ENCODE measurements at regions not wholly inside any gene's neighbourhood (a gene's known extent, or its start where the extent isn't known, plus 50 kb on each side); places are given as distances from the start of the nearest gene placed in this dataset.

GRCh38 chr1:219292999-219293398, 119.3 kb downstream of the LYPLAL1 start:
- Histone ChIP-seq H3K9me3 (ENCODE audit: insufficient read depth, low read depth, low read length) (no peaks in the 10 kb centered on the region), H3K4me3 (ENCODE audit: low read length, poor library complexity, severe bottlenecking) (no peak overlapping the region), H3K9ac (ENCODE audit: low read depth, low read length, poor library complexity, severe bottlenecking) (no peak overlapping the region), H4K20me1 (ENCODE audit: insufficient read depth, low read length, poor library complexity, severe bottlenecking) (no peaks in the 10 kb centered on the region), H3K27me3 (ENCODE audit: insufficient read depth, low read length, poor library complexity, severe bottlenecking) (no peaks in the 10 kb centered on the region), H3K9me2 (replicated peaks; ENCODE audit: low read depth, low read length) (no peaks in the 10 kb centered on the region), H3K4me2 (ENCODE audit: low read depth, low read length, poor library complexity, severe bottlenecking) (no peak overlapping the region), H3K79me2 (ENCODE audit: insufficient read depth, low read length) (no peaks in the 10 kb centered on the region), H3K4me1 (ENCODE audit: insufficient read depth, low read length, poor library complexity, severe bottlenecking) (no peaks in the 10 kb centered on the region), H3F3A (ENCODE audit: low read depth) (no peaks in the 10 kb centered on the region), H3K36me3 (ENCODE audit: insufficient read depth, low read length) (no peaks in the 10 kb centered on the region), H2AFZ (ENCODE audit: low read length) (no peak overlapping the region)
- no peak for TF ChIP-seq EZH2phosphoT487 (IDR thresholded peaks at IDR 0.05; ENCODE audit: borderline replicate concordance)
- TF ChIP-seq, protein P1, sequence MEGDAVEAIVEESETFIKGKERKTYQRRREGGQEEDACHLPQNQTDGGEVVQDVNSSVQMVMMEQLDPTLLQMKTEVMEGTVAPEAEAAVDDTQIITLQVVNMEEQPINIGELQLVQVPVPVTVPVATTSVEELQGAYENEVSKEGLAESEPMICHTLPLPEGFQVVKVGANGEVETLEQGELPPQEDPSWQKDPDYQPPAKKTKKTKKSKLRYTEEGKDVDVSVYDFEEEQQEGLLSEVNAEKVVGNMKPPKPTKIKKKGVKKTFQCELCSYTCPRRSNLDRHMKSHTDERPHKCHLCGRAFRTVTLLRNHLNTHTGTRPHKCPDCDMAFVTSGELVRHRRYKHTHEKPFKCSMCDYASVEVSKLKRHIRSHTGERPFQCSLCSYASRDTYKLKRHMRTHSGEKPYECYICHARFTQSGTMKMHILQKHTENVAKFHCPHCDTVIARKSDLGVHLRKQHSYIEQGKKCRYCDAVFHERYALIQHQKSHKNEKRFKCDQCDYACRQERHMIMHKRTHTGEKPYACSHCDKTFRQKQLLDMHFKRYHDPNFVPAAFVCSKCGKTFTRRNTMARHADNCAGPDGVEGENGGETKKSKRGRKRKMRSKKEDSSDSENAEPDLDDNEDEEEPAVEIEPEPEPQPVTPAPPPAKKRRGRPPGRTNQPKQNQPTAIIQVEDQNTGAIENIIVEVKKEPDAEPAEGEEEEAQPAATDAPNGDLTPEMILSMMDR (conservative IDR thresholded peaks at IDR 0.05; ENCODE audit: low read length) = no peak

DNA sequence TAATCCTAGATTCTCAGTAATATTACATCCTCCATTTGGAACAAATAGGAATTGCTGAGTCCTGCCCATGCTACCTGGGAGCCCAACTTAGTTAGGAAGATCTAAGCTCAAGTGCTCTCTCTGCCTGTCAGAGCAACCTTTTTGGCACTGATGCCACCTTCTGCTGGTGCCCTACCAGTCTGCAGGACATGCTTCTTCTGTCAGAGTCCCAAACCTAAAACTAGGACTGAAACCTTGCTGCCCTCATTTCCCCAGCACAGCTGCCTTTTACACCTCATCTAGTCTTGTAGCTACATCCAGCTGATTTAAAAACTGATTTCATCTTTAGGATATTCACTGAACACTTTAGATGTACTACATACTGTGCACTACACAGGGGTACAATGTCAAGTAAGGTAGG, 118.7 kb downstream of the LYPLAL1 start:
- H4K20me1 ChIP-seq (ENCODE audit: insufficient read depth, low read length, poor library complexity, severe bottlenecking) = no peaks in the 10 kb centered on the region
- H3F3A ChIP-seq (ENCODE audit: low read depth) = no peaks in the 10 kb centered on the region
- no peaks in the 10 kb centered on the region for H3K9me2 ChIP-seq (replicated peaks; ENCODE audit: low read depth, low read length)
- H2AFZ ChIP-seq (ENCODE audit: low read length) = no peak overlapping the region
- TF ChIP-seq, protein P1 (conservative IDR thresholded peaks at IDR 0.05; ENCODE audit: low read length) = no peak
- no peak for TF ChIP-seq EZH2phosphoT487 (IDR thresholded peaks at IDR 0.05; ENCODE audit: borderline replicate concordance)
- no peaks in the 10 kb centered on the region for H3K4me1 ChIP-seq (ENCODE audit: insufficient read depth, low read length, poor library complexity, severe bottlenecking)
- no peak overlapping the region for H3K4me3 ChIP-seq (ENCODE audit: low read length, poor library complexity, severe bottlenecking)
- H3K36me3 ChIP-seq (ENCODE audit: insufficient read depth, low read length) = no peaks in the 10 kb centered on the region
- H3K9ac ChIP-seq (ENCODE audit: low read depth, low read length, poor library complexity, severe bottlenecking) = no peak overlapping the region
- no peaks in the 10 kb centered on the region for H3K9me3 ChIP-seq (ENCODE audit: insufficient read depth, low read depth, low read length)
- H3K27me3 ChIP-seq (ENCODE audit: insufficient read depth, low read length, poor library complexity, severe bottlenecking) = no peaks in the 10 kb centered on the region
- no peaks in the 10 kb centered on the region for H3K79me2 ChIP-seq (ENCODE audit: insufficient read depth, low read length)
- H3K4me2 ChIP-seq (ENCODE audit: low read depth, low read length, poor library complexity, severe bottlenecking) = no peak overlapping the region

DNA sequence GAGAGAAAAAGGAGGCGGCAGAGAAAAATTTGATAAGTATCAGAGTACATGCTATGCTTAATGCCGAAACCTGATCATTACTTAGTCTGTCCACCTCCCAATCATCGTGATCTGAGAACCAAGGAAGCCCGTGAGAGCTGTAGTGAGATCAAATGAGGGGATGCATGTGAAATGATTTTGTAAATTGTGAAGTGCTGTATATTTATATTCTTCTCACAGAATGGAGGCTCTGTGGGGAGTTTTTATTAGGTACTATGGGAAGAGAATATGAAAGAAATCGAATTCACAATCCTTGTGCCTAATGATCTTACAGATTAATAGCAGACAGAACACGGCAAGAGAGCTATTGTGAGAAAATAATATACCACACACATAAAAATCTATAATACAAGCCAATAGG, 115.5 kb downstream of the LYPLAL1 start:
- no peak for TF ChIP-seq EZH2phosphoT487 (IDR thresholded peaks at IDR 0.05; ENCODE audit: borderline replicate concordance)
- TF ChIP-seq, protein P1 (conservative IDR thresholded peaks at IDR 0.05; ENCODE audit: low read length) = no peak
- no peaks in the 10 kb centered on the region for H3K36me3 ChIP-seq (ENCODE audit: insufficient read depth, low read length)
- no peaks in the 10 kb centered on the region for H3K27me3 ChIP-seq (ENCODE audit: insufficient read depth, low read length, poor library complexity, severe bottlenecking)

More for the DNA sequence above, 115.5 kb downstream of the LYPLAL1 start:
- Histone ChIP-seq H3K4me2 (ENCODE audit: low read depth, low read length, poor library complexity, severe bottlenecking) (no peak overlapping the region), H3K9me3 (ENCODE audit: insufficient read depth, low read depth, low read length) (peaks cover 3% of the 10 kb centered on the region; the same call in 1 of the 2 replicates), H4K20me1 (ENCODE audit: insufficient read depth, low read length, poor library complexity, severe bottlenecking) (no peaks in the 10 kb centered on the region), H2AFZ (ENCODE audit: low read length) (no peak overlapping the region), H3F3A (ENCODE audit: low read depth) (no peaks in the 10 kb centered on the region), H3K4me3 (ENCODE audit: low read length, poor library complexity, severe bottlenecking) (no peak overlapping the region), H3K9me2 (replicated peaks; ENCODE audit: low read depth, low read length) (no peaks in the 10 kb centered on the region), H3K9ac (ENCODE audit: low read depth, low read length, poor library complexity, severe bottlenecking) (no peak overlapping the region), H3K4me1 (ENCODE audit: insufficient read depth, low read length, poor library complexity, severe bottlenecking) (no peaks in the 10 kb centered on the region), H3K79me2 (ENCODE audit: insufficient read depth, low read length) (no peaks in the 10 kb centered on the region)
